VCaP (cell line): ENCODE measurements at regions not wholly inside any gene's neighbourhood (a gene's known extent, or its start where the extent isn't known, plus 50 kb on each side); places are given as distances from the start of the nearest gene placed in this dataset.

Source experiments
- H3K27ac ChIP-seq: fragments of 450-650 bp; 2 replicates; pipeline ENCODE4 v1.5.1; 2017
- CTCF ChIP-seq: fragments of 450-650 bp; conservative IDR thresholded peaks from 2 replicates; pipeline ENCODE4 v1.5.1; 2017; ENCODE audit warnings: mild to moderate bottlenecking, moderate library complexity

- H3K27ac ChIP-seq = no peak overlapping the region
- no peak for TF ChIP-seq CTCF
Observed at GRCh38 chr1:30311749-30312148, 411.6 kb downstream of the MATN1 start.

DNA sequence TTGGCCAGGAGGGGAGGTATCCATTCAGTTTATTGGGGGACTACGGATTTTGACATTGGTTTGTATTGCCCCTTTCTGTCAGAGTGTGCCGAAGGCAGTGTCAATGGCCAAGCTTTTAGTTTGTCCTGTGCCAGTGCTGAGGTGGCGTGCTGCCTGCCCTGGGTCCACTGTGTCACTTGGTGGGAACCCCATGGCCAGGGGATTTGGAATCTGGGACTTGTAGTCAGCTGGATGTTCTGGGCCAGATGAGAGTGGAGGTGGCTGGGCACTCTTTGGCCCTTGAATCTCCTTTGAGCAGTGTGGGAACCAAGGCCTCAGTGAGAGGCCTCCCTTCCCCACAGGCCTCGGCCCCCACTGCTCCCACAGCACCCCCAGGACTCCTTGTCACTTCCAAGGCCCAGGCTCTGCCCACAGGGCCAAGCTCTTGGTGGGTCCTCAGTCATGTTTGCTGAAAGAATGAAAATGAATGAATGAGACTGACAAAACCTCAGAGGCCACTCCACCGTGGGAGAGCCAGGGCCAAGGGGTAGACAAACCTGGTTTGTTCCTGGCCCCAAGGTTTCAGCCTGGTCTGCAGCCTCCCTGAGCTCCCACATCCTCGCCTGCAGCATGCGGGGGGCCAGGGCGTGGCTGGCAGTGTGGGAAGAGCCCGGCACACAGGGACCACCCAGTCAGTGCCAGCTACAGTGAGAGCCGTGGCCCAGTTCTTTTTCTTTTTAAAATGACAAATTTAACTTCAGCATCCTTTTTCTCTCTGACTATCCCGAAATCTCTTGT, 412.2 kb downstream of the MATN1 start:
- no peak for TF ChIP-seq CTCF
- H3K27ac ChIP-seq = no peak overlapping the region

- TF ChIP-seq CTCF = no peak
- H3K27ac ChIP-seq = no peak overlapping the region
Observed at GRCh38 chr1:30307182-30307581, 416.2 kb downstream of the MATN1 start.

DNA sequence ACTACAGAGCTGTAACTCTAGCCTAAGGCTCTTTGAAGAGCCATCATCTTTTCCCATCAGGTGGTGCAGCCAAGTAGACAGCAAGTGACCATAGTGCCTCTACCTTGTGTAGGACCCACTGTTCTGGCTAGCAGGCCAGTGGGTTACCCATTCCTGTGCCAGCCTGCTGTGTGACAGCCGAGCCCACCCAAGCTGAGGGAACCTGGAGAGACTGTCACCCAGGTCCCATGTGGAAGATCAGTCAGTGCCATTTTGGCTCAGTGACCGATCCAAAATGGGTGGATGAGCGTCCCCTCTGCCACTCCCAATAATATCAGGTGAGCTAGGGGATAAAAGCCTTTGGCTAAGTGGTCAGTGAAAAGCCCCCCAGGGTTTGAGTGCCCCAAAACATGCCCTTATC, 417.9 kb downstream of the MATN1 start:
- TF ChIP-seq CTCF = no peak
- no peak overlapping the region for H3K27ac ChIP-seq

DNA sequence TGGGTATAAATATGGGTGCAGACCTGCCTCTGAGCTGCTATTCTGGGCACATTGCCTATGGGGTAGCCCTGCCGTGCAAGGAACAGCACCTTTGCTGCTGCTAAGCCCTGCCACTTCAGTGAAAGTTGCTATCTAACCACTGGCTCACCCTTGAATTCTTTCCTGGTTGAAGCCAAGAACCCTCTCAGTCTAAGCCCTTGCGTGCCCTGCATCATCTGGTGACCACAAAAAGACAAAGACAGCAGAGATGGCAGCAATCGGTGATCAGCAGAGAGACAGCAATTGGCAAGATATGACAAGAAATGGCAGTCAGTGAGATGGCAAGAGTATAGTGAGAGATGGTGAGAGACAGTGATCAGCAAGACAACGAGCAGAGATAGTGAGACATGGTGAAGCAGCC, 418.3 kb downstream of the MATN1 start:
- no peak for TF ChIP-seq CTCF
- no peak overlapping the region for H3K27ac ChIP-seq

- no peak for TF ChIP-seq CTCF
- H3K27ac ChIP-seq = no peak overlapping the region
Observed at GRCh38 chr1:30304080-30304479, 419.3 kb downstream of the MATN1 start.

- H3K27ac ChIP-seq = no peak overlapping the region
- no peak for TF ChIP-seq CTCF
Observed at GRCh38 chr1:30303387-30303786, 420.0 kb downstream of the MATN1 start.
